Hematopoietic multipotent progenitor cell treated with erythropoietin and hydrocortisone succinate and interleukin-3 and kit ligand, for 15 days (in vitro differentiated cells): ENCODE measurements at regions not wholly inside any gene's neighbourhood (a gene's known extent, or its start where the extent isn't known, plus 50 kb on each side); places are given as distances from the start of the nearest gene placed in this dataset.
A peak's percentile ranks its signal among the peaks of the same experiment; 100 is the strongest.
"Not testable (repeated sequence)": the region's sequence is repeated elsewhere in the genome, so short reads cannot be mapped to it uniquely, and the experiment has no call there.

Experiments
- DNase-seq: peaks from one replicate; pipeline ENCODE4 v3.0.0-alpha.2; 2015; ENCODE audit warnings: low spot score

DNA sequence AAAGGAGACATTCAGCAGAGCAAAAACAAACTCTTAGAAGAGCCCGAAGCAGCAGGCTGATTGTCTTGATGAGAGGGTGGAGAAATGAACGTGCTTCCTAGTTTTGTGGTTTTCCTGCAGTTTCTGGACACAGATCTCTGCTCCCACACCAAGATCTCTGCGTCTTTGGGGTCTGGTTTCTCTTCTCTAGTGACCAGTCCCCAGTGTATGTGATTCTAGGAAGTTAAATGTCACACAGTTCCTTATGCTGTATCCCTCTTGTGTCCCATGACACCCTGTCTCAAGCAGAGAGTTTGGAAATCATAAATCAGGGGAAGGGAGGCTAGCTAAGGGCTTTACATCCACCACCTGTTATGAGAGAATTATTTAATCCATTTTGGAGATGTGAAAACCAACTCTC is 55.4 kb upstream of the KLF14 start:
- no peak for DNase-seq

DNA sequence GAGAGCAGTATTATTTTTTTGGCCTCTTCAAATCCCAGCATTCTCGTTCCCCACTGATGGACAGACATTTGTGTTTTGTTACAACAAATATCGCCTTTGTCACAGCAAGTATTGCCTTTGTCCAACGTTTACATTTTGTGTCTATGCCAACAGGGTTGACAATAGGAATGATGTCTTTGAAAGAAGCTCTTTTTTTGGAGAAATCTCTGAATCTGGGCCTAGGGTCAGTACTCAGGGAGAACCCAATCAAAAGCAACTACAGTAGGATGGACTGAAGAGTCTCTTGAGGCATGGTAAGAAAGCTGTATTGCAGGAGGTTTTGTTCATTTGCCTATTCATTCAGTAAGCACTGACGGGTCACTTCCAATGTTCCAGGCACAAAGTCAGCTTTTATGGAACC is 57.7 kb upstream of the KLF14 start:
- DNase-seq: no peak

DNA sequence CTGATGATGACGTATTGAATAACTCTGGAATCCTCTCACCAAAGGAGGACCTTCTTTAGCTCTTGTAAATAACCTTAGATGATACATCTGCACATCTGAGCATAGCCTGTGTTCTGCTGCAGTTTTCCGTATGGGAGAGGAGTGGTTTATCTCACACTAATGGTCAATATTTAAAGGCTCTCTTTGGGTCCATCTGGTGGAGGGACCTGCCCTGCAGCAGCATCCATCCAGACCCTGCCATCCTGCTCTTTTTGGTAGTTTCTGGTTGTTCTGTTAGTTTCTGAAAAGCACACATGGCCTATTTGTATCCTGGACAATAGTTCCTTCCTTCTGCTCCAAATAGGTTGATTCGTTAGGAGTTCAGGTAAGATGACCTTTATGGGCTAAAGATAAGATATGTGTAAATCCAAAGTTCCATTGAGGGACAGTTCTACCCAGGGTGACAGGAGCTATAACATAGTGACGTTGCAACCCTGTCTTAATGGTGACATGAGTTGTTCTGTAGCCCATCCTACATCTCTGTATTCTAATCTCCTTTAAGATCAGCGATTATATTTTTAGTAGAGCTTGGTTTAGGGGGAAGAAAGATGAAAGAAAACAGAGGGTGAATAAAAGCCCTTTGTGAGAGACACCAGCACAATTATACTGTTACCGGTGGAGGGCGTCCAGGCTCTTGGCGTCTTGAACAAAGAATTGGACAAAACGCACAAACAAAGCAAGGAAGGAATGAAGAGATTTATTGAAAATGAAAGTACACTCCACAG is 60.0 kb upstream of the KLF14 start:
- DNase-seq: no peak

DNA sequence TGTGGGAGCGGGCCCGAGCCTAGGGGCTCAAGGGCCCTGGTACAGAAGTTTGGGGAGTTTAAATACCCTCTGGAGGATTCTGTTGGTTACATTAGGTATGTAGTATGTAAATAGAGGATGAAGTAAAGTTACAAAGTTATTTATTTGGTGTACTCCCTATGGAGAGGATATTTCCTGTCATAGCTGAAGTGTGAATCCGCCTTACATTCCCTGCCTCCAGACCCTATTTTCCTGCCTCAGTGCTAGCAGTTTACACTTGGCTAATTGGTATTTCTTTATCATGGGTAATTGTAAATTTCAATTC is 60.6 kb upstream of the KLF14 start:
- DNase-seq: no peak

DNA sequence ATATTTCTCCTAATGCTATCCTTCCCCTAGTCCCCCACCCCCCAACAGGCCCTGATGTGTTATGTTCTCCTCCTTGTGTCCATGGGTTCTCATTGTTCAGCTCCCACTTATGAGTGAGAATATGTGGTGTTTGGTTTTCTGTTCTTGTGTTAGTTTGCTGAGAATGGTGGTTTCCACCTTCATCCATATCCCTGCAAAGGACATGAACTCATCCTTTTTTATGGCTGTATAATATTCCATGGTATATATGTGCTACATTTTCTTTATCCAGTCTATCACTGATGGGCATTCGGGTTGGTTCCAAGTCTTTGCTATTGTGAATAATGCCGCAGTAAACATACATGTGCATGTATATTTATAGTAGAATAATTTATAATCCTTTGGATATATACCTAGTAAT is 62.4 kb upstream of the KLF14 start:
- DNase-seq: not testable (repeated sequence)

DNA sequence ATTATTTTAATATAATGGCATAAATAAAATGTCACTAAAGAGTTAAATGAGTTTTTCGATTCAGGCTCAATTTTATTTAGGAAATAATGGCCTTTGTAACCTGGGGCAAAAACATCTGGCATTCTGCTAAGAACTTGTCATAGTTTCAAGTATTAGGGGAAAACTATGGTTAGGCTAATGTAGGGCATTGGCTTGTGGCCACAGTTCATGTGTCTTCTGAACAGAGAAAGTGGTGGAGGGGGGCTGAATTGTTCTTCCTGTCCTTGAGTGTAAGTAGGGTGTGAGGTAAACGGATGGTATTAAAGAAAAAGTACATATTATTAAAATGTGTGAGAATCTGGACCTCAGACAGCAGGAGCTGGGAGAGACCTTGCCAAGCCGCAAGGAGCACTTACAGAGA is 69.1 kb upstream of the KLF14 start:
- no peak for DNase-seq

DNA sequence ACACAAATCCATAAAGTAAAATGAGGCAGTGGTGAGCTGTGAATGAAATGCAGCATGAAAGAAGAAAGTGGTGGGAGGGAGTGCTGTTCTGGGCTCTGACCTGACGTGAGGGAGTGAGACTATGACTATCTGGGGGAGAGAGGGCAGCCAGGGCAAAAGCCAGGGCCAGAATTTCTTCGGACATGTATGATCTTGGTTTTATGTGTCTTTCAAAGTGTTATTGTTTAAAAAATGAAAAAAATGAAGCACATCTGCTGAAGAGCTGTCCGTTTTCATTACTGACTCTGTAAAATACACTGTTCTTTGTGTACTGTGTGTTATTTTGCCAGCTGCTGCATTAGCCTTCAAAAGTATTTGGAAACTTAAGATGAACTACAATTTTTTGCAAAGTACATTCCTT is 70.2 kb upstream of the KLF14 start:
- DNase-seq: no peak

DNA sequence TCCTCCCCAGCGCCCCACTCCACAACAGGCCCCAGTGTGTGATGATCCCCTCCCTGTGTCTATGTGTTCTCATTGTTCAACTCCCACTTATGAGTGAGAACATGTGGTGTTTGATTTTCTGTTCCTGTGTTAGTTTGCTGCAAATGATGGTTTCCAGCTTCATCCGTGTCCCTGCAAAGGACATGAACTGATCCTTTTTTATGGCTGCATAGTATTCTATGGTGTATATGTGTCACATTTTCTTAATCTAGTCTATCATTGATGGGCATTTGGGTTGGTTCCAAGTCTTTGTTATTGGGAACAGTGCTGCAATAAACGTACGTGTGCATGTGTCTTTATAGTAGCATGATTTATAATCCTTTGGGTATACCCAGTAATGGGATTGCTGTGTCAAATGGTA is 78.8 kb upstream of the KLF14 start:
- DNase-seq: not testable (repeated sequence)

DNA sequence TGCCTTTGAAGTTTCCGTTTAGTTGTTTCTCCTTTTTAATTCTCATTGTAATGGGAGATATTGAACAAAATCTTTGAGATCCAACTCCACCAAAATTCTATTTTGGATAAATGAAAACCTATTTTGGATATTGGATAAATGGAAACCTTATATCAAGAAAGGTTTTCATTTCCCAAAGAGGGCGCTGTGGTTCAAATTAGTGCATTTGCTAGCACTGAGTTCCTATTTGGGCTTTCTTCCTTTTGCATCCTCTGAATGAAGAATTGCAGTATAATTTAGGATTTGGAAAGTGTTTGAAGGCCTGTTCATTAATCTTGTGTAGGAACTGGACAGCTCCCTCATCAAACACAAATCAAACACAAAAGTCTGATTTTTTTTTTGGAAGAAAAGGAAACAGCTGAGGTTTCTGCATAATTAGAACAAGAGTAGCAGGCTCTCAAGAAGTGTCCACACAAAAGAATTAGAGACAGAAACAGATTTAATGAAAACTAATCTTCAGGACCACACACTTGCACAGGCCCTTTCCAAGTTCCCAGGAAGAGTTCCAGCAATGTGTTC is 80.8 kb upstream of the KLF14 start:
- no peak for DNase-seq

DNA sequence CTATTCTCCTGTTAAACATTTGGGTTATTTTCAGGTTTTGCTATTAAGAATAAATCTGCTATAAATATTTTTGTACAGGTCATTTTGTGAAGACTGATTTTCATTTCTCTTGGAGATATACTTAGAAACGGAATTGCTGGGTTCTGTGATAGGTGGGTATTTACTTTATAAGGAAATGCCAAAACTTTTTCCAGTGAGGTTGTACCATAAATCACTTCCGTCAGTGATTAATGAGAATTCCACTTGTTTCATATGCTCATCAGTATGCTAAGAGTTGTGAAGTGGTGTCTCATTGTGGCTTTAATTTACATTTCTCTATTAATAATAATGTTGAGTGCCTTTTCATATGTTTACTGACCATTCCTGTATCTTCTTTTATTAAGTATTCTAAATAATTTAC is 84.0 kb upstream of the KLF14 start:
- no peak for DNase-seq

DNA sequence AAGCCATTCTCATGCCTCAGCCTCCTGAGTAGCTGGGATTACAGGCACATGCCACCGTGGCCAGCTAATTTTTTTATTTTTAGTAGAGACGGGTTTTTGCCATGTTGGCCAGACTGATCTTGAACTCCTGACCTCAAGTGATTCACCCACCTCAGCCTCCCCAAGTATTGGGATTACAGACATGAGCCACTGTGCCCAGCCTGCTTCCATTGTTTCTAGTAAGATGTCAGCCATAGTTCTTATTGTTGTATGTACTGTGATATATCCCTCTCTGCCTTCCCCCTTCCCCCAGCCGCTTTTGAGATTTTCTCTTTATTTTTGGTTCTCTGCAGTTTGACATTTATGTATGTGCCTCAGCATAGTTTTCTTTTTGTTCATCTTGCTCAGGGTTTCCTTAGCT is 87.9 kb upstream of the KLF14 start:
- DNase-seq: no peak

DNA sequence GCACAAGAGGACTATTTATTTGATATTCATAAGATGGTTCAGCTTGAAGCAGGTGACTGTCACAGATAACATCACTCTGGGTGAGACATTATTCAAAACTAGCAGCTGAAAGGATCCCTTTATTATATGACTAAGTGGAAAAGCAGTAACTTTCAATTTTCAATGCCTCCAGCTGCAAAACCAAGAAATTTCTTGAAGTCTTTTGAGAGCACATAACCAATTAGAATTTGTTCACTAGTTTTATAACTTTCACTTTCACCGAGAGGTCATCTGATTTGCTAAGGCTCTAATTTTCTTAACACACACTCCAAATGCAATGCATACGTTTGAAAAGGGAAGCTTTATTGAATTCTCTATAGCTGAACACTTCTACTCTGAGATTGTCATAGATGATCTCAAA is 88.6 kb upstream of the KLF14 start:
- DNase-seq: no peak

DNA sequence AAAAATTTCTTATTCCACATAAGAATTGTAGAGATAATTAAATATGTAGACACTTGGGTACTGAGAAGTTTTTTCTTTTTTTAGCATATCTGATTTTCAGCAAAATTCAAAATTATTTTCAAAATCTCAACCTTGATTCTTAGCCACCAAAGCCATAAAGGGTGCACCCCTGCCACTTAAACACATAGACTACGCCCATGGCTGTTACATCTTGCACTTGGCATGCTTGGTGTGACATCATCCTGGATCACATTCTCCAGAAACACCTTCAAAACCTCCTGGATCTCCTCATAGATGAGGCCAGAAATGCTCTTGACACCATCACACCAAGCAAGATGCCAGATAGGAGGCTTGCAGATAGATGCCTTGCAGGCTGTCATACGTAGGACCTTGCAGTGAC is 89.1 kb upstream of the KLF14 start:
- DNase-seq: no peak

DNA sequence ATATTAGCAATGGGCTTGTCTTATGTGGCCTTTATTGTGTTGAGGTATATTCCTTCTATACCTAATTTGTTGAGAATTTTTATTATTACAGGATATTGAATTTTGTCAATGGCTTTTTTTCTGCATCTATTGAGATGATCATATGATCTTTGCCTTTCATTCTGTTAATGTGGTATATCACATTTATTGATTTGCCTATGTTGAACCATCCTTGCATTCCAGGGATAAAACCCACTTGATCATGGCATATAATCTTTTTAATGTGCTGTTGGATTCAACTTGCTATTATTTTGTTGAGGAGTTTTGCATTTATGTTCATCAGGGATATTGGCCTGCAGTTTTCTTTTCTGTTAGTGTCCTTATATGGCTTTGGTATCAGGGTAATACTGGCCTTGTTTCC is 91.8 kb upstream of the KLF14 start:
- no peak for DNase-seq

DNA sequence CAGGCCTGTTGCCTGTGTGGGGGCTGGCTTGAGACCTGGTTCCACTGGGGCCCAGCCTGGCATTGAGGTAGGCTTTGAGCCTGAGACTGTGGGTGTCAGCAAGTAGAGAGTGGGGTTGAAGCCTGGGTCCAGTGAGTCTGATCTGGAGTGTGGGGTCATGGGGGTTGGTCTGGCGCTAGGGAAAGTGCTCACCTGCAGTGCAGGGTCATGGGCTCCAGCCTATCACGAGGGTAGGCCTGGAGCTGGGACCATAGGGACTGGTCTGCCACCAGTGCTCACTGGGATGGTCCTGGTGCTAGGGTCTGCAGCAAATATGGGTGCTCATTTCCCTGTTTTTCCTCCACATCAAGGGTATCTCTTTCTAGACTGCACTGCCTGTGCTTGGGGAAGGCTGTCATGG is 95.4 kb upstream of the KLF14 start:
- no peak for DNase-seq

DNA sequence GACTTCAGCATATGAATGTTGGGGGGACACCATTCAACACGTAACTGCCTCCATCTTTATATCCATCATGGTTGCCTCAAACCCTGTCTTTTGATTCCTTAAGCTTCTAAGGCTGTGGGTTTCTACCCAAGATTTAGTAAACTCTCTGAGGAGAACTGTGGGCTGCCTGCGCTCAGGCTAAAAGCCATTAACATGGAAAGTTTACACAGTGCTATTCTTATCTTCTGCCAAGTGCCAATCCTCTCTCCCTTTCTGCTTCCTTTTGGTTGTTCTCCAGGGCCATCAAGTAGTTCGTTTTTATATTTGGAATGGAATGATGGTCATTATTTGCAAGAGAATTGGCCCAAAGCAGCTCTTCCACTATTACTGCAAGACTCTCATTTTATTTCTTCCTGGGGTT is 97.3 kb upstream of the KLF14 start:
- DNase-seq: no peak

DNA sequence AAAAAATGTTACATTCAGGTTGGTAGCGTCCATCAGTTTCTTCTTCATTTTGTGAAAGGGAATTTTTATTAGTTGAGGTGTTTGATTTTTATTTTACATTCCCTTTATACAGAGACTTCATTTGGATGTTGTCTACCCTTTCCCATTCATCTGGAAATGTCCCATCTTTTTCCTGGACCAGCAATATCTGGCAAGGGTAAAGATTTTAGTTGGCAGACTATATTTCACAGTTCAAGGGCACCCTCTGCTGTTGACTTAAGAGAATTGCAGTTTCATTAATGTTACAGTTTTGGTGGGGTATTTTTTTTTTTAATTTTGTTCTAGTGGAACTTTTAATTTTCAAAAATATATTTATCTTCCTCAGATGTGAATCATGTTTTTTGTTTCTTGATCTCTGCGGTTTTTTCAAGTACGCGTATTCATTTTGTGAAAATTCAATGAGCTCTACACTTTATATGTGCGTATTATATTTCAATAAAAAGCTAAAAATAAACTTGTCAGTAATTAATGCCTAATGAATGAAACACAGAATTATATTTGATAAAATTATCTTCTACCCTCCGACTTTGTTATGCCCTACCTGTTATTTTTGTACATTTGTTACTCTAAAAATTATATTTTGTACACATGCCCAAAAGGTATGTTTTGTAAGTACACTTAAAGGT is 97.9 kb upstream of the KLF14 start:
- DNase-seq: peak; percentile 51

DNA sequence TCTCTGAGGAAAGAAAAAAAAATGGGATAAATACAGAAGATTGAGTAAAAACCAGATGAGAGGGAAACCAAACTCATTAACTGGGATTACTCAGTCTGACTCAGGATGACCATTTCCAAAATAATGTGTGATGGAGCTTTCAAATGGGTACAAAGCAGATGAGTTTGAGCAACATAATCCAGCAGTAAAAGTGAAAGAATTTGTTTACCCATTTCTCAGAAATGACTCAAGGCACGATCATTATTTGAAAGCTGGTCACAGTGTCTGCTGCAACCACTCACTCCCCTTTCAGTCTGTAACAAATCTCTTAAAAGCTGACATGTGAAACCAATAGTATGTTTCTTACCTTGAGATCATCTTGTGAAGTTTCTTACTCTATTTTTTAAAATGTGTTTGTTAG is 104.7 kb upstream of the KLF14 start:
- DNase-seq: no peak

DNA sequence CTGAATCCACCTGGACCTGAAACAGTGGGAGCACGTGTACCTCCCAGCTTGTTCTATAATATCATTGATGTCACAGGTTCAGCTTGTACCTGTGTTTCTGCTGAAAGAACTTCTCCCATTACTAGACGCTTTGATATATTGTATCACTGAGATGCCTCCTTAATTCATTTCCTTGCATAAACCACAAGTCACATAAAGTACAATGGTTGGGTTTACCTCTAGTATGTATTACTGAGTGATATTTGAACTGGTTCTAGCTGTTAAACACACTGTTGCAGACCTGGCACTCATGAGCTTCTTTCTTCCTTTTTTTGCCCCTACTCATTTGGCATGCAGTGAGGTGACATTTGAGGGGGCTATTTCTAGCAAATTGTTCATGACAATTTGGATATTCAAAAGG is 106.6 kb upstream of the KLF14 start:
- DNase-seq: no peak

DNA sequence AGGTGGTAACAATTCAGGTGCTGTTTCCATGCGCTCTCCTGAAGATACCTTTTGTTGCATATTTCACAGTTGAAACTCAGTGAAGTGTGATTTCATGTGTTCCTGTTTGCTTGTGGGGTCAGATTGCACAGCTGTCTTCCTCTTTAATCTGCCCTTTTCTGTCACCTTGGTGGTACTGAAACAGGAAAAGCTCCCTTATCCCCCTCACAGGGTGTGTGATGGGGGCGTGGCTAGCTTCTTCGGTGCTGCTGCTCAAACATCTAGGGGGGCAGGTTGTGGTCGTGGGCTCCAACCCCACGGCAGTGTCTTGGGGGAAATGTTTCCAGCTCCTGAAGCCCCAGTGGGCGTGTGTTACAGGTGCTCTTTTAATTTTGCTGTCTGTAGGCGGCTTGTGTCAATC is 107.4 kb upstream of the KLF14 start:
- no peak for DNase-seq

DNA sequence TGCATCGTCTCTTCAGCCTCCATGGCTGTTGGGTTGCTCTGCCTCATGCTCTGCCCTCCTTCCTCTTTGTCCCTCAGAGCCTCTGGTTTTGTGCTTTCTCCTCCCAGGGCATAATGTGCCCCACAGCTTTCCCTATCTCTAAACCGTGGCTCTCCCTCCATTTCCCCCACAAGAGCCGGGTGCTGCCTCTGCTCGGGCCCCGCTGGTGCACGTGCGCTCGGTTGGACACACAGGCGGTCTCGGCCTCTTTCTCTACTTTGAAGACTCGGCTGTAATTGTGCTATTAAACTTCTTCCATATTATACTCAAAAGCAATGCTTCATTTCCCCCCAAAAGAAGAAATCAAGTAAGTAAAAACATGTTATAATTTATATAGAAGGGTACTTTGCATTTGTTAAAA is 109.7 kb upstream of the KLF14 start:
- DNase-seq: no peak

DNA sequence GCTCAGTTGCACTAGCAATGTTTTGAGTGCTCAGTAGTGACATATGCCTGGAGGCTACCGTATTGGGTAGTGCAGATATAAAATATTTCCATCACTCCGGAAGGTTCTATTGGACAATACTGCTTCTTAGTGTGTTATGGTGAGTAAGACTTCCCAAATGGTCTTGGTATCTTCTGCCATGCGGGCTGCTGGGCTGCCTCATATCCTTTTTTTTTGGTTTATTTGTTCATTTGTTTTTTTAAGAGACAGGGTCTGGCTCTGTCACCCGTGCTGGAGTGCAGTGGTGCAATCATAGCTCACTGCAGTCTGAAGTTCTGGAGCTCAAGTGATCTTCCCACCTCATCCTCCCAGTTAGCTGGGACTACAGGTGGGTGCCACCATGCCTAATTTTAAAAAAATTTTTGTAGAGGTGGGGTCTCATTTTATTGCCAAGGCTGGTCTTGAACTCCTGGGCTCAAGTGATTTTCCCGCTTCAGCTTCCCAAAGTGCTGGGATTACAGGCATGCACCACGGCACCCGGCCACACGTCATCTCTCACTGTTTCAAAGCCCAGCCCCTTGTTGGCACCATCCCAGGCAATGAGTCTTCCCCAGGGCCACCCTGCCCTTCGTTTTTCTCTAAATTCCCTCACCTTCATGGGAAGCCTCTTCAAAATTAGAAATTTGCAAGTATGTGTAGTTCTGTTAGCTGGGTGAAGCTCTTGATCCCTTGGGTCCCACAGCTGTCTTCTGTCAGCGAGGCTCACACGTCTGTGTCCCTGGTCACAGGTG is 111.0 kb upstream of the KLF14 start:
- DNase-seq: no peak

DNA sequence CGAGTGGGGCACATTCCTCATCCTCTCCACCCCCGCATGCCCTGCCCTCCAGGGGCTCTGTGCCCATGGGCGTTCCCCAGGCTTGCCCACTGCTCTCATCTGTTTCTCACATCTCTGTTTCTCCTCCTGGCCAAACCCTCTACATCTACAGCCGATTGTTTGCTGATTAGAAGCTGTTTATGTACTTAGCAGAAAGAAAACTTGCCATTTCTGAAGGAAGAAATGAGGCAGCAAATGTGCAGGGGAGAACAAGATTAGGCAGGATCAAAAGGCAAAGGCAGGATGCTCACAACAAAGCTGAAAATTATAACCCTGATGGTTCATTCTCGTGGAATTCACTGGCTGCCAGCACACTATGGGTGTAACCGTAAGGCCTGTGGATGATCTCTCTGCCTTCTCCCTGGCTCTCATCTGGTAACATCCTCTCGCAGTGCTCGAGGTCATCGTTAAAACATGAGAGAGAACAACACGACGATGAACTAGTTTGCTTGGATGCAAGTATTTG is 111.6 kb upstream of the KLF14 start:
- no peak for DNase-seq
